ENCODE measurements at regions not wholly inside any gene's neighbourhood (a gene's known extent, or its start where the extent isn't known, plus 50 kb on each side); places are given as distances from the start of the nearest gene placed in this dataset.
A peak's percentile ranks its signal among the peaks of the same experiment; 100 is the strongest.

DNA sequence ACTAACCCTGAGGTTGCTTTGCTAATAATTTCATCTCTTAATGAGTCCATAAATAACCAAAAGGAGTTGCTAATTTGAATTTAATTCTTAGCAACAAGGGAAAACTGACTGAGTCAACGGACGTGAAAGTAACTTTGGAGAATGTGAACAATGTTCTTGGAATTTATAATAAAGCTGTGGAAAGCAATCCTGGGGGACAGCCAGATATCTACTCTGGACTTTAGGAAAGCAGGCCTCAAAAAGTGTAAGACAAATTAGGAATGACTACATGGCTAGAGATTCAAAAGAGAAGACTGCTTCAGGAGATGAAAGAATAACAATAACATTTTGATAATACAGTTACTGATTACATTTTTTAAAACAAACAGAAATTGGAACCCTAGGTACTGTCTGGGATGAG lies 318.4 kb upstream of the COL8A1 start:
- no peak overlapping the region for H2BK15ac ChIP-seq (ENCODE audit: low read depth, poor library complexity, severe bottlenecking)
- H3K14ac ChIP-seq (ENCODE audit: low read length in 2 of 2), result no peak overlapping the region
- H2BK5ac ChIP-seq (ENCODE audit: low read depth, low read length, poor library complexity, severe bottlenecking), result no peak overlapping the region
- H3K9me3 ChIP-seq (ENCODE audit: control insufficient read depth, low read length), result no peaks in the 10 kb centered on the region
- H3K4me3 ChIP-seq (ENCODE audit: insufficient read depth in 1 of 2, low read depth in 1 of 2, low read length in 2 of 2), result no peak overlapping the region
- H3K27ac ChIP-seq (ENCODE audit: low read length, poor library complexity, severe bottlenecking), result peak overlapping the region; percentile 90
- WGBS, result 12% methylated on average over 2 of the region's 2 CpGs
- no peak overlapping the region for H3K23ac ChIP-seq (ENCODE audit: low read length in 2 of 2)
- peak overlapping the region; percentile 14 for H3K9ac ChIP-seq (ENCODE audit: low read length)
- no peak overlapping the region for H4K8ac ChIP-seq (ENCODE audit: low read length)
- no peaks in the 10 kb centered on the region for H3K36me3 ChIP-seq (ENCODE audit: control insufficient read depth in 1 of 2, insufficient read depth in 2 of 2, low read depth in 1 of 2, low read length in 2 of 2)
- H2AK5ac ChIP-seq (ENCODE audit: low read length, severe bottlenecking), result no peak overlapping the region
- no peak overlapping the region for H3K4me2 ChIP-seq (ENCODE audit: low read length, poor library complexity, severe bottlenecking)
- no peak overlapping the region for H2AFZ ChIP-seq (ENCODE audit: low read depth, low read length)
- H4K91ac ChIP-seq (ENCODE audit: low read length), result no peak overlapping the region
- H3K4me1 ChIP-seq (ENCODE audit: control insufficient read depth, insufficient read depth, low read depth, low read length), result no peaks in the 10 kb centered on the region
- peak; percentile 45 for DNase-seq
- H2BK120ac ChIP-seq (ENCODE audit: low read depth, low read length), result no peak overlapping the region
- no peak overlapping the region for H3K18ac ChIP-seq (ENCODE audit: low read depth in 1 of 2, low read length in 2 of 2)
- H3K79me1 ChIP-seq (replicated peaks; ENCODE audit: low read length, poor library complexity, severe bottlenecking), result no peaks in the 10 kb centered on the region
- H2BK12ac ChIP-seq (ENCODE audit: low read length in 2 of 2), result no peak overlapping the region
- H3K27me3 ChIP-seq (ENCODE audit: control insufficient read depth in 1 of 2, insufficient read depth in 1 of 2, low read length in 2 of 2), result no peaks in the 10 kb centered on the region
- no peak overlapping the region for H3K4ac ChIP-seq (ENCODE audit: low read depth in 1 of 2, low read length in 2 of 2)

- H2AFZ ChIP-seq (ENCODE audit: low read depth, low read length), result no peak overlapping the region
- no peak overlapping the region for H4K91ac ChIP-seq (ENCODE audit: low read length)
- no peaks in the 10 kb centered on the region for H3K79me1 ChIP-seq (replicated peaks; ENCODE audit: low read length, poor library complexity, severe bottlenecking)
- DNase-seq, result no peak
- no peak overlapping the region for H3K4me3 ChIP-seq (ENCODE audit: insufficient read depth in 1 of 2, low read depth in 1 of 2, low read length in 2 of 2)
- no peak overlapping the region for H3K14ac ChIP-seq (ENCODE audit: low read length in 2 of 2)
- H3K4me2 ChIP-seq (ENCODE audit: low read length, poor library complexity, severe bottlenecking), result no peak overlapping the region
- no CpG with 5 or more reads among the region's 1 CpG for WGBS
- H2BK15ac ChIP-seq (ENCODE audit: low read depth, poor library complexity, severe bottlenecking), result no peak overlapping the region
- H3K36me3 ChIP-seq (ENCODE audit: control insufficient read depth in 1 of 2, insufficient read depth in 2 of 2, low read depth in 1 of 2, low read length in 2 of 2), result no peaks in the 10 kb centered on the region
- peak overlapping the region; percentile 88 for H2AK5ac ChIP-seq (ENCODE audit: low read length, severe bottlenecking)
- H3K4me1 ChIP-seq (ENCODE audit: control insufficient read depth, insufficient read depth, low read depth, low read length), result no peaks in the 10 kb centered on the region
- H3K9me3 ChIP-seq (ENCODE audit: control insufficient read depth, low read length), result no peaks in the 10 kb centered on the region
- peak overlapping the region; percentile 66 for H2BK5ac ChIP-seq (ENCODE audit: low read depth, low read length, poor library complexity, severe bottlenecking)
- peak overlapping the region; percentile 90 for H3K27ac ChIP-seq (ENCODE audit: low read length, poor library complexity, severe bottlenecking)
- H3K27me3 ChIP-seq (ENCODE audit: control insufficient read depth in 1 of 2, insufficient read depth in 1 of 2, low read length in 2 of 2), result no peaks in the 10 kb centered on the region
- no peak overlapping the region for H3K4ac ChIP-seq (ENCODE audit: low read depth in 1 of 2, low read length in 2 of 2)
- peak overlapping the region; percentile 14 for H3K9ac ChIP-seq (ENCODE audit: low read length)
- no peak overlapping the region for H2BK12ac ChIP-seq (ENCODE audit: low read length in 2 of 2)
- H2BK120ac ChIP-seq (ENCODE audit: low read depth, low read length), result no peak overlapping the region
- peak overlapping the region in 1 of 2 experiments; percentile 38 for H3K18ac ChIP-seq (ENCODE audit: low read depth in 1 of 2, low read length in 2 of 2)
- no peak overlapping the region for H3K23ac ChIP-seq (ENCODE audit: low read length in 2 of 2)
- no peak overlapping the region for H4K8ac ChIP-seq (ENCODE audit: low read length)
These were observed 318.9 kb upstream of the COL8A1 start for GRCh38 chr3:99319450-99319849.

DNA sequence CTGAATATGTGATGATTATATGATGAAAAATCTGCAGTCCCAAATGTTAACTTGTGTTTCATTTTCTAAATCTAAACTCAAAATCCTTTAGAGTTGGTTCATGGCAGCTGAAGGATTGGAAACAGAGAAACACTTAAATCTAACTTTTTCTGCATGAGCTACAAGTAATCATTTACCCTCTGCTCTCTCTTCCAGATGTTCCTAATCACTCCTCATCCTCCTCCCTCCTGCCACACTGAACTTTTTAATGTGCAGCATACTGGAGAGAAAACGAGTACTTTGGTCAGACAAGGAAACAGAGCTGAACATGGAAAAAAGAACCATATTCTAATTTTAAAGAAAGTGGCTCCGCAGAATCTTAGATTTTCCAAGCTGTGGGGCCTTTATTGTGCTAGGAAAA lies 321.2 kb upstream of the COL8A1 start:
- Histone ChIP-seq H3K9me3 (ENCODE audit: control insufficient read depth, low read length) (peaks cover under 1% of the 10 kb centered on the region), H3K27ac (ENCODE audit: low read length, poor library complexity, severe bottlenecking) (no peak overlapping the region), H3K18ac (ENCODE audit: low read depth in 1 of 2, low read length in 2 of 2) (no peak overlapping the region), H2BK5ac (ENCODE audit: low read depth, low read length, poor library complexity, severe bottlenecking) (no peak overlapping the region), H3K79me1 (replicated peaks; ENCODE audit: low read length, poor library complexity, severe bottlenecking) (no peaks in the 10 kb centered on the region), H2AK5ac (ENCODE audit: low read length, severe bottlenecking) (no peak overlapping the region), H2AFZ (ENCODE audit: low read depth, low read length) (no peak overlapping the region), H3K27me3 (ENCODE audit: control insufficient read depth in 1 of 2, insufficient read depth in 1 of 2, low read length in 2 of 2) (no peaks in the 10 kb centered on the region), H2BK12ac (ENCODE audit: low read length in 2 of 2) (no peak overlapping the region), H3K4ac (ENCODE audit: low read depth in 1 of 2, low read length in 2 of 2) (no peak overlapping the region), H3K9ac (ENCODE audit: low read length) (peak overlapping the region; percentile 32), H3K4me3 (ENCODE audit: insufficient read depth in 1 of 2, low read depth in 1 of 2, low read length in 2 of 2) (no peak overlapping the region), H3K4me2 (ENCODE audit: low read length, poor library complexity, severe bottlenecking) (no peak overlapping the region), H4K8ac (ENCODE audit: low read length) (no peak overlapping the region), H3K36me3 (ENCODE audit: control insufficient read depth in 1 of 2, insufficient read depth in 2 of 2, low read depth in 1 of 2, low read length in 2 of 2) (no peaks in the 10 kb centered on the region), H2BK15ac (ENCODE audit: low read depth, poor library complexity, severe bottlenecking) (no peak overlapping the region), H2BK120ac (ENCODE audit: low read depth, low read length) (no peak overlapping the region), H3K14ac (ENCODE audit: low read length in 2 of 2) (no peak overlapping the region), H4K91ac (ENCODE audit: low read length) (no peak overlapping the region), H3K23ac (ENCODE audit: low read length in 2 of 2) (no peak overlapping the region), H3K4me1 (ENCODE audit: control insufficient read depth, insufficient read depth, low read depth, low read length) (no peaks in the 10 kb centered on the region)
- WGBS, result 71% methylated on average over 2 of the region's 2 CpGs
- no peak for DNase-seq

- H2AK5ac ChIP-seq (ENCODE audit: low read length, severe bottlenecking), result no peak overlapping the region
- H3K27me3 ChIP-seq (ENCODE audit: control insufficient read depth in 1 of 2, insufficient read depth in 1 of 2, low read length in 2 of 2), result no peaks in the 10 kb centered on the region
- no peak overlapping the region for H2BK120ac ChIP-seq (ENCODE audit: low read depth, low read length)
- no peak overlapping the region for H3K14ac ChIP-seq (ENCODE audit: low read length in 2 of 2)
- no peaks in the 10 kb centered on the region for H3K36me3 ChIP-seq (ENCODE audit: control insufficient read depth in 1 of 2, insufficient read depth in 2 of 2, low read depth in 1 of 2, low read length in 2 of 2)
- no peak overlapping the region for H3K4ac ChIP-seq (ENCODE audit: low read depth in 1 of 2, low read length in 2 of 2)
- peaks cover 4% of the 10 kb centered on the region for H3K9me3 ChIP-seq (ENCODE audit: control insufficient read depth, low read length)
- H2BK15ac ChIP-seq (ENCODE audit: low read depth, poor library complexity, severe bottlenecking), result no peak overlapping the region
- no peak overlapping the region for H3K4me3 ChIP-seq (ENCODE audit: insufficient read depth in 1 of 2, low read depth in 1 of 2, low read length in 2 of 2)
- no peak overlapping the region for H3K9ac ChIP-seq (ENCODE audit: low read length)
- no peak overlapping the region for H4K91ac ChIP-seq (ENCODE audit: low read length)
- no peak overlapping the region for H2BK12ac ChIP-seq (ENCODE audit: low read length in 2 of 2)
- no peaks in the 10 kb centered on the region for H3K79me1 ChIP-seq (replicated peaks; ENCODE audit: low read length, poor library complexity, severe bottlenecking)
- H3K4me1 ChIP-seq (ENCODE audit: control insufficient read depth, insufficient read depth, low read depth, low read length), result no peaks in the 10 kb centered on the region
- H3K23ac ChIP-seq (ENCODE audit: low read length in 2 of 2), result no peak overlapping the region
- H3K27ac ChIP-seq (ENCODE audit: low read length, poor library complexity, severe bottlenecking), result no peak overlapping the region
- H2AFZ ChIP-seq (ENCODE audit: low read depth, low read length), result no peak overlapping the region
- no peak overlapping the region for H3K4me2 ChIP-seq (ENCODE audit: low read length, poor library complexity, severe bottlenecking)
- no peak overlapping the region for H2BK5ac ChIP-seq (ENCODE audit: low read depth, low read length, poor library complexity, severe bottlenecking)
- no peak for DNase-seq
- H3K18ac ChIP-seq (ENCODE audit: low read depth in 1 of 2, low read length in 2 of 2), result no peak overlapping the region
- WGBS, result 90% methylated on average over 3 of the region's 3 CpGs
- H4K8ac ChIP-seq (ENCODE audit: low read length), result no peak overlapping the region
These were observed 322.5 kb upstream of the COL8A1 start for GRCh38 chr3:99315896-99316295.
